ENCODE measurements at regions not wholly inside any gene's neighbourhood (a gene's known extent, or its start where the extent isn't known, plus 50 kb on each side); places are given as distances from the start of the nearest gene placed in this dataset.

GRCh38 chr9:108241384-108242073 lies 614.3 kb downstream of the ACTL7B start:
- no peaks in the 10 kb centered on the region for H4K20me1 ChIP-seq (replicated peaks; ENCODE audit: control insufficient read depth, extremely low read depth, insufficient read depth, low read length)
- dilution Hi-C loops (cut with MboI; ENCODE audit: extremely low pct_ligation_motif_present, low sequenced_read_pairs), result no loop called here

More at GRCh38 chr9:108241384-108242073, 614.3 kb downstream of the ACTL7B start:
- POLR2A ChIA-PET, result no interaction called here
- no peaks in the 10 kb centered on the region for H3K36me3 ChIP-seq (ENCODE audit: control insufficient read depth in 2 of 2, extremely low read depth in 1 of 2, insufficient read depth in 2 of 2, low read length in 2 of 2)
- no peak overlapping the region for H2AFZ ChIP-seq (ENCODE audit: low read depth, low read length)
- H3K4me1 ChIP-seq (ENCODE audit: control insufficient read depth, extremely low read depth, insufficient read depth, low read length), result no peaks in the 10 kb centered on the region
- H3K79me2 ChIP-seq (ENCODE audit: control insufficient read depth, insufficient read depth, low read length), result no peaks in the 10 kb centered on the region
- CTCF ChIA-PET, result no interaction called here
- intact Hi-C loops (cut with micrococcal nuclease), result no loop called here
- FAIRE-seq (no peak), DNase-seq (ENCODE audit: low read depth, low spot score) (no peak)
- no peak overlapping the region for H3K9ac ChIP-seq (replicated peaks; ENCODE audit: extremely low read depth, insufficient read depth, low read length)
- H3K9me1 ChIP-seq (replicated peaks; ENCODE audit: control insufficient read depth, extremely low read depth, insufficient read depth, low read length), result no peaks in the 10 kb centered on the region
- no peak overlapping the region for H3K4me3 ChIP-seq (replicated peaks in 1 of 3; ENCODE audit: insufficient read depth in 1 of 3, low read depth in 1 of 3, low read length in 3 of 3)
- H3K9me3 ChIP-seq (replicated peaks; ENCODE audit: control insufficient read depth, insufficient read depth, low read length), result no peaks in the 10 kb centered on the region
- TF ChIP-seq, protein P1, sequence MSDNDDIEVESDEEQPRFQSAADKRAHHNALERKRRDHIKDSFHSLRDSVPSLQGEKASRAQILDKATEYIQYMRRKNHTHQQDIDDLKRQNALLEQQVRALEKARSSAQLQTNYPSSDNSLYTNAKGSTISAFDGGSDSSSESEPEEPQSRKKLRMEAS (IDR thresholded peaks at IDR 0.05; ENCODE audit: insufficient read depth, insufficient read length), result no peak
- no peak for TF ChIP-seq JUN (IDR thresholded peaks at IDR 0.05; ENCODE audit: borderline replicate concordance, insufficient read depth, insufficient read length, low read depth)
- TF ChIP-seq EZH2 (IDR thresholded peaks at IDR 0.05; ENCODE audit: borderline replicate concordance, low read depth, low read length, severe bottlenecking), result no peak
- TF ChIP-seq POLR2A (IDR thresholded peaks at IDR 0.05; ENCODE audit: low read depth, low read length), result no peak
- no peak for TF ChIP-seq FOS (IDR thresholded peaks at IDR 0.05; ENCODE audit: borderline replicate concordance, insufficient read depth, low read length)
- no peak for TF ChIP-seq GATA2 (IDR thresholded peaks at IDR 0.05; ENCODE audit: insufficient read depth, insufficient read length, low read depth, low read length)
- TF ChIP-seq CTCF (IDR thresholded peaks at IDR 0.05; ENCODE audit: extremely low read depth in 1 of 2, insufficient read depth in 1 of 2, low read depth in 1 of 2, low read length in 2 of 2), result no peak
- no peak for TF ChIP-seq MYC (IDR thresholded peaks at IDR 0.05; ENCODE audit: low read depth, low read length)
- no peak for TF ChIP-seq POLR2AphosphoS5 (IDR thresholded peaks at IDR 0.05; ENCODE audit: insufficient read depth, low read depth, low read length)
- H3K4me2 ChIP-seq (ENCODE audit: insufficient read depth, low read length), result no peak overlapping the region
- no peak overlapping the region for H3K27ac ChIP-seq (ENCODE audit: insufficient read depth, low read depth, low read length)
- H3K27me3 ChIP-seq (ENCODE audit: control insufficient read depth in 2 of 2, insufficient read depth in 2 of 2, low read length in 2 of 2), result no peaks in the 10 kb centered on the region
- no TSS peak for BruUV-seq (replicated peaks)

Measured in endothelial cell of umbilical vein (primary cell).